CD14-positive monocyte (primary cell): ENCODE measurements at regions not wholly inside any gene's neighbourhood (a gene's known extent, or its start where the extent isn't known, plus 50 kb on each side); places are given as distances from the start of the nearest gene placed in this dataset.

Experiments used
- DNase-seq, 3 donors: peaks; one replicate each; pipeline ENCODE4 v3.0.0-alpha.2; 2011 to 2022
- H2AFZ ChIP-seq: 2 replicates; pipeline ENCODE4 v1.6.0; 2012; ENCODE audit warnings: mild to moderate bottlenecking, low read depth, low read length, inconsistent platforms; ENCODE audit not compliant: insufficient read depth, poor library complexity, severe bottlenecking
- H3K27ac ChIP-seq, 2 donors: 1 replicate in 1 of 2; 2 replicates in 1 of 2; pipeline ENCODE4 v1.5.1; 2012 to 2013; ENCODE audit warnings: low read length in 2 of 2, control low read depth in 1 of 2, inconsistent platforms in 1 of 2, low read depth in 1 of 2, mild to moderate bottlenecking in 1 of 2
- H3K27me3 ChIP-seq, 2 donors: one replicate each; pipeline versions ENCODE4 v1.6.0 to v1.6.1; 2011 to 2013; ENCODE audit warnings: low read length in 2 of 2; ENCODE audit not compliant: control insufficient read depth in 2 of 2, insufficient read depth in 2 of 2
- H3K36me3 ChIP-seq, 2 donors: replicated peaks in 1 of 2; 1 replicate in 1 of 2; 2 replicates in 1 of 2; pipeline versions ENCODE4 v1.5.1 to v1.6.1; 2012 to 2013; ENCODE audit warnings: low read length in 2 of 2, control low read depth in 1 of 2, inconsistent platforms in 1 of 2, mild to moderate bottlenecking in 1 of 2; ENCODE audit not compliant: insufficient read depth in 2 of 2, control insufficient read depth in 1 of 2
- H3K4me1 ChIP-seq, 2 donors: 1 replicate in 1 of 2; 2 replicates in 1 of 2; pipeline versions ENCODE4 v1.5.1 to v1.6.1; 2012 to 2013; ENCODE audit warnings: low read length in 2 of 2, control low read depth in 1 of 2, inconsistent platforms in 1 of 2, mild to moderate bottlenecking in 1 of 2, moderate library complexity in 1 of 2; ENCODE audit not compliant: insufficient read depth in 2 of 2, control insufficient read depth in 1 of 2
- H3K4me2 ChIP-seq: replicated peaks from 2 replicates; pipeline ENCODE3; 2012; ENCODE audit warnings: low read length, moderate library complexity, mild to moderate bottlenecking; ENCODE audit not compliant: poor library complexity, severe bottlenecking; ENCODE audit errors: extremely low read depth
- H3K4me3 ChIP-seq, 3 experiments: fragments of 200-600 bp in 1 of 3; sonication (generic) in 1 of 3; replicated peaks in 1 of 3; 1 replicate in 2 of 3; 2 replicates in 1 of 3; pipeline ENCODE4 v1.5.1; 2011 to 2013; ENCODE audit warnings: low read length in 3 of 3, mild to moderate bottlenecking in 3 of 3, control low read depth in 2 of 3, low read depth in 2 of 3, inconsistent platforms in 1 of 3, moderate library complexity in 1 of 3
- H3K79me2 ChIP-seq: 2 replicates; pipeline ENCODE4 v1.6.0; 2012; ENCODE audit warnings: mild to moderate bottlenecking, control low read depth, inconsistent platforms, low read length, moderate library complexity; ENCODE audit not compliant: insufficient read depth
- H3K9ac ChIP-seq: 2 replicates; pipeline ENCODE4 v1.6.0; 2017; ENCODE audit warnings: low read length, mild to moderate bottlenecking; ENCODE audit not compliant: insufficient read depth, poor library complexity, severe bottlenecking
- H3K9me3 ChIP-seq, 2 donors: replicated peaks in 1 of 2; 1 replicate in 1 of 2; 2 replicates in 1 of 2; pipeline versions ENCODE4 v1.5.1 to v1.6.1; 2012 to 2013; ENCODE audit warnings: low read length in 2 of 2, control low read depth in 1 of 2; ENCODE audit not compliant: control insufficient read depth in 1 of 2, insufficient read depth in 1 of 2
- H4K20me1 ChIP-seq: 2 replicates; pipeline ENCODE4 v1.6.0; 2012; ENCODE audit warnings: mild to moderate bottlenecking, low read length, control low read depth, moderate library complexity; ENCODE audit not compliant: insufficient read depth
- H3K27ac Mint-ChIP-seq, 7 donors: one replicate each; pipeline ENCODE4 v1.8.0; 2020; ENCODE audit warnings: mild to moderate bottlenecking in 7 of 7, mixed read lengths in 7 of 7, moderate library complexity in 6 of 7, inconsistent platforms in 2 of 7
- H3K27me3 Mint-ChIP-seq, 3 donors: one replicate each; pipeline ENCODE4 v1.8.0; 2021 to 2022; ENCODE audit warnings: low read depth in 3 of 3, mild to moderate bottlenecking in 3 of 3, mixed read lengths in 3 of 3, moderate library complexity in 3 of 3, inconsistent platforms in 1 of 3
- H3K36me3 Mint-ChIP-seq, 2 donors: one replicate each; pipeline ENCODE4 v1.8.0; 2020; ENCODE audit warnings: mixed read lengths in 2 of 2, inconsistent platforms in 1 of 2, mild to moderate bottlenecking in 1 of 2
- H3K4me1 Mint-ChIP-seq: one replicate; pipeline ENCODE4 v1.8.0; 2020; ENCODE audit warnings: mild to moderate bottlenecking, mixed read lengths
- H3K4me3 Mint-ChIP-seq, 2 donors: one replicate each; pipeline ENCODE4 v1.8.0; 2020; ENCODE audit warnings: mild to moderate bottlenecking in 2 of 2, mixed read lengths in 2 of 2, moderate library complexity in 1 of 2
- H3K9me3 Mint-ChIP-seq, 7 donors: one replicate each; pipeline ENCODE4 v1.8.0; 2020 to 2022; ENCODE audit warnings: mixed read lengths in 7 of 7, mild to moderate bottlenecking in 6 of 7, moderate library complexity in 6 of 7, inconsistent platforms in 2 of 7
- WGBS: methylation state at CpG from one replicate; pipeline ENCODE4 v1.1.5; 2013; ENCODE audit warnings: missing lambda C conversion rate; ENCODE audit not compliant: insufficient coverage; 5-methylcytosine and 5-hydroxymethylcytosine counted together
- intact Hi-C, 2 donors: fragments of 100-400 bp; cut with micrococcal nuclease; formaldehyde crosslinking; loops; one replicate each; pipeline versions ENCODE4 v1.15.0 to v1.15.1; 2023
- TF ChIP-seq, protein P1 (sequence below): fragments of 200-600 bp; IDR thresholded peaks from one replicate; pipeline ENCODE4 v1.8.0; 2022; ENCODE audit warnings: antibody characterized with exemption, mild to moderate bottlenecking

DNA sequence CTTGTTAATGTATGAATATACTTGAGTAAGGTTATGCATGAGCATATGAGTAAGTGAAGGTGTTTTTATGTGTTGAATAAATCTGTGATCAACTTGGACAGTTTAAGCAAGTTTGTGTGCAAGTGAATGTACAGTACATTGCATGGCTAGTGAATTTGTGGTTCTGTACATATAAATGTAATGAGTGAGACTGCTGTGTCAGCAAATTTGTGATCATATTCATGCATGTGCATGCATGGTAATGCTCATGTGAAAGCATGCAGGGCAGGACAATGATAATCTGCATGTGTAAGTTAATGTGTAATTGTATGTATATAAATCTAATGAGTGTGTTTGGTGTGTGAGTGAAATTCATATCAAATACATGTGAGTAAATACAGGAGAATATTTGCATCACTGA, 188.5 kb downstream of the PWWP3B start:
- no peak overlapping the region for H3K4me2 ChIP-seq
- no peaks in the 10 kb centered on the region for H4K20me1 ChIP-seq
- Mint-ChIP-seq H3K9me3 (no peaks in the 10 kb centered on the region), H3K36me3 (no peaks in the 10 kb centered on the region), H3K4me3 (no peak overlapping the region), H3K27ac (no peak overlapping the region), H3K27me3 (peaks cover 0 to 3% (median 3%) of the 10 kb centered on the region in 3 donors), H3K4me1 (no peaks in the 10 kb centered on the region)
- H3K4me1 ChIP-seq: no peaks in the 10 kb centered on the region
- no peaks in the 10 kb centered on the region for H3K9me3 ChIP-seq
- no peaks in the 10 kb centered on the region for H3K79me2 ChIP-seq
- H3K4me3 ChIP-seq: no peak overlapping the region
- H3K27ac ChIP-seq: no peak overlapping the region
- H3K9ac ChIP-seq: no peak overlapping the region
- TF ChIP-seq, protein P1, sequence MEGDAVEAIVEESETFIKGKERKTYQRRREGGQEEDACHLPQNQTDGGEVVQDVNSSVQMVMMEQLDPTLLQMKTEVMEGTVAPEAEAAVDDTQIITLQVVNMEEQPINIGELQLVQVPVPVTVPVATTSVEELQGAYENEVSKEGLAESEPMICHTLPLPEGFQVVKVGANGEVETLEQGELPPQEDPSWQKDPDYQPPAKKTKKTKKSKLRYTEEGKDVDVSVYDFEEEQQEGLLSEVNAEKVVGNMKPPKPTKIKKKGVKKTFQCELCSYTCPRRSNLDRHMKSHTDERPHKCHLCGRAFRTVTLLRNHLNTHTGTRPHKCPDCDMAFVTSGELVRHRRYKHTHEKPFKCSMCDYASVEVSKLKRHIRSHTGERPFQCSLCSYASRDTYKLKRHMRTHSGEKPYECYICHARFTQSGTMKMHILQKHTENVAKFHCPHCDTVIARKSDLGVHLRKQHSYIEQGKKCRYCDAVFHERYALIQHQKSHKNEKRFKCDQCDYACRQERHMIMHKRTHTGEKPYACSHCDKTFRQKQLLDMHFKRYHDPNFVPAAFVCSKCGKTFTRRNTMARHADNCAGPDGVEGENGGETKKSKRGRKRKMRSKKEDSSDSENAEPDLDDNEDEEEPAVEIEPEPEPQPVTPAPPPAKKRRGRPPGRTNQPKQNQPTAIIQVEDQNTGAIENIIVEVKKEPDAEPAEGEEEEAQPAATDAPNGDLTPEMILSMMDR: no peak
- no peaks in the 10 kb centered on the region for H3K36me3 ChIP-seq
- H3K27me3 ChIP-seq: no peaks in the 10 kb centered on the region
- H2AFZ ChIP-seq: no peak overlapping the region
- intact Hi-C loops: no loop called here
- DNase-seq: no peak

DNA sequence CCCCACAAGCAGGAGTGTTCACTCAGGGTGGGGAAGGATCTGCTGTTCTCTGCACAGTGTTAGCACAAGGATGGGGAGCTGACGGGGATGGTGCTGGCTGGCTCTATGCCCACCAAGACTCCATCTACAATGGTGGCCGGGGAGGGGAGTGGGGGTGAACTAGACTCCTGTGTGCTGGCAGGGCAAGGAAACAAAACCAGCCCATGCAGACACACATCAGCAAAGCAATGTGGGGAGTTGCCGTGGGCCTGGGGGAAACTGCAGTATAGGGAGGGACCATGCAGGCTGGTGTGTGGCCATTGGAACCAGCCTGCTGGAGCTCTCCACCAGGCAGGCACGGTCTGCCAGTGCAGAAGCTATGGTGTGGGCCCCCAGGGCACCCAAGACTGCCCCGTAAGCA, 195.1 kb downstream of the PWWP3B start:
- no peak overlapping the region for H3K27ac Mint-ChIP-seq
- 50% methylated on average over 1 of the region's 5 CpGs for WGBS
- Histone ChIP-seq H3K9ac (no peak overlapping the region), H4K20me1 (no peaks in the 10 kb centered on the region), H3K4me2 (no peak overlapping the region), H3K36me3 (no peaks in the 10 kb centered on the region), H3K27ac (no peak overlapping the region), H3K4me1 (no peaks in the 10 kb centered on the region), H3K9me3 (peaks cover 0 to 4% of the 10 kb centered on the region in 2 donors), H3K4me3 (no peak overlapping the region), H2AFZ (no peak overlapping the region), H3K27me3 (no peaks in the 10 kb centered on the region), H3K79me2 (no peaks in the 10 kb centered on the region)
- TF ChIP-seq, protein P1: no peak
- no peak for DNase-seq
- H3K4me3 Mint-ChIP-seq: no peak overlapping the region
- H3K27me3 Mint-ChIP-seq: peaks cover 0 to 3% (median 3%) of the 10 kb centered on the region in 3 donors
- H3K36me3 Mint-ChIP-seq: no peaks in the 10 kb centered on the region
- H3K9me3 Mint-ChIP-seq: peaks cover 0 to 6% (median 0%) of the 10 kb centered on the region in 7 donors
- H3K4me1 Mint-ChIP-seq: no peaks in the 10 kb centered on the region
- intact Hi-C loops: no loop called here
